Left renal pelvis (tissue), 4 donors: ENCODE measurements at regions not wholly inside any gene's neighbourhood (a gene's known extent, or its start where the extent isn't known, plus 50 kb on each side); places are given as distances from the start of the nearest gene placed in this dataset.
"Not testable (repeated sequence)": the region's sequence is repeated elsewhere in the genome, so short reads cannot be mapped to it uniquely, and the experiment has no call there.

ENCODE experiments used
- DNase-seq, 4 donors: peaks; one replicate each; pipeline ENCODE4 v3.0.0-alpha.2; 2013; ENCODE audit warnings: low read depth in 4 of 4, low spot score in 3 of 4

GRCh38 chr2:16184945-16185660 lies 244.8 kb downstream of the MYCN start:
- DNase-seq = no peak

GRCh38 chr2:16184341-16184890 lies 244.1 kb downstream of the MYCN start:
- DNase-seq = no peak

DNA sequence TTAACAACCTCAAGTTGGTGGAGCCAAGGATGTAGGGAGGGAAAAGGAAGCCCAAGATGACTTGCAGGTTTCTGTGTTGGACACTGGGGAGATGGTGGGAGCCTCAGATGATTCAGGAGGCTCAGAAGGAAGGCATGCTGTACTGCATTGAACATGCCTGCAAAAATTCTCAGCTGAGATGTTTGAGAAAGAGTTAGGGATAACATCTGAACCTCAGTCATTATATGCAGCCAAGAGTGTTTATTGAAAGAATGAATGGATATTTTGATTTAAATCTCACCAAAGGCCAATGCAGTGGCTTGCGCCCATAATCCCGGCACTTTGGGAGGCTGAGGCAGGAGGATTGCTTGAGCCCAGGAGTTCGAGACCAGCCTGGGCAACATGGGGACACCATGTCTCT lies 243.0 kb downstream of the MYCN start:
- DNase-seq = no peak

- DNase-seq = no peak
Measured at GRCh38 chr2:16182841-16183240, 242.5 kb downstream of the MYCN start.

- not testable (repeated sequence) for DNase-seq
Measured at GRCh38 chr2:16182311-16182815, 242.0 kb downstream of the MYCN start.

GRCh38 chr2:16181741-16182090 lies 241.4 kb downstream of the MYCN start:
- DNase-seq = no peak

DNA sequence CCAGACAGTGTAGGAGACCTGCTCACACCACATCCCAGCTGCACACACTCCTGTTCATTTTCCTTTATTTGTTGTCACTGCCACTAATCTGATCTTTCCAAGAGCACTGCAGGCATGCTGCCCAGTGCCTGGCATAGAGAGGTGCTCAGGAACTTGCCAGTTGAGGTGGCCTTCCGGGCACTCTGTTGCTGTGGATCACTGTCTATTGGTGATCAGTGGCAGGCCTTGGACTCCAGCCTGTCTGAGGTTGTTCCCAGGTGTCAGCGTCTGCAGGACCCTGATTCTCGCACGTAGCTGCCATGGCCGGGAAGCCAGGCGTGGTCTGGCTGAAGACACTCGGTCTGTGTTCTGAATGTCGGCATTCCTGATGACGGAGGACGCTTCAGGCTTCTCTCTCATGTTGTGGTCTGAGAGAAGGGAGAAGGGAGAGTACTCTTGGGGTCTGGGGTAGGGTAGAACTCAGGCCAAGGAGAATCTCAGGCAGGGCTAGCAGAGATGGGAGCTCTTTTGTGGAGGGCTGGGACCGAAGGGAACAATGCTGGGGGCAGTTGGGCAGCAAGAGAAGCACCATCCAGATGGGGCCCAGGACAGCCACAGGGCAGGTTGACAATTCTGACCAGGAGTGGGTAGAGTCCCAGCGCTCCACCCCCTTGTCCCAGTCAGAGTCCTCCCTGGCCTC lies 240.9 kb downstream of the MYCN start:
- no peak for DNase-seq

DNA sequence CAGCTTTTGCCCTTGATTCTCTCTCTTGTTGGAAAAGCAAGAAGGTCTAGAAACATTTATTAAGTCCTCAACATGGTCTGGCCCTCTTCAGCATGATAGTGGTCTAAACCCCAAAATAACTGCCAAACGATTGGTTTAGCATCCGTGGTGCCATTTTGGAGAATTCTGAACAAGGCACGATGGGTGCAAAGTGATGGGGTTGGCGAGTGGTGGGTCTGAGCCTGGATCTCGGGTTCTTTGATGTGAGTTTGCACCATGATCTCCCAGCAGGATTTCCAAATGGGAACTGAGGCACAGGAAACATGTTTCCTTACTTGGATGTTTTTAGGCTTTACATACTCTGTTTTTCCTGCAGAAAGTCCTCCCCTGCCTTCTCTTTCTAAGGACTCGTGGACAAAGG lies 240.3 kb downstream of the MYCN start:
- DNase-seq = no peak

DNA sequence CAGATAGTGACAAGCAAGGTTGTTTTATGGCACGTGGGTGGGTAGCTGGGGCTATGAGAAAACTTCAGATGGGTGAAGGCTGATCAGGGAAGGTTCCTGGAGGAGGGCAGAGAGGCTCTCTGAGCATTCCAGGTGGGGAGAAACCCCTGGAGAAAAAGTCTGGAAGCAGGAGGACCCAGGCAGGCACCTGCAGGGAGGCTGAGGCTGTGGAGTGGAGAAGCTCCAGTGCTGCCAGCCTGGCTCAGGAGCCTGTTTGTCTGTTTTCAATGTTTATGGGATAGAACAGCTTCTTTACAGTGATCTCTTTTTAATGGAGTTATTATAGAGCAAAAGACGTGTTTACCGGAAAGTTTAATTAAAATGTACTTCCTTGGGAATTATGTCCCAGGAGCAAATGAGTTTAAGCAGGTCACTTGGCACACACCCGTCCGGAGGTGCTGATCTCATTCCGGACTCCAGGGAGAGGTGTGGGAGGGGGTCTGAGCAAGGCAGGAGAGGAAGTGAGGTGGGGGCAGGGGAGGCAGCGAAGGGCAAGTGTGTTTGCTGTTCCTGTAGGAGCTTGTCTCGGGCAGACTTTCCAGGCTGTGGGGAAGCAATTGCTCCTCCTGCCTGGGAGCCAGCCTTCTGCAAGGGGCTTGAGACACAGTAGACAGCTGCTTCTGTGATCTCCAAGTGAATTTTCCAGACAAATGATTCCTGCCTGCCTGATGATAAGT lies 239.5 kb downstream of the MYCN start:
- no peak for DNase-seq

GRCh38 chr2:16178551-16179130 lies 238.3 kb downstream of the MYCN start:
- no peak for DNase-seq

DNA sequence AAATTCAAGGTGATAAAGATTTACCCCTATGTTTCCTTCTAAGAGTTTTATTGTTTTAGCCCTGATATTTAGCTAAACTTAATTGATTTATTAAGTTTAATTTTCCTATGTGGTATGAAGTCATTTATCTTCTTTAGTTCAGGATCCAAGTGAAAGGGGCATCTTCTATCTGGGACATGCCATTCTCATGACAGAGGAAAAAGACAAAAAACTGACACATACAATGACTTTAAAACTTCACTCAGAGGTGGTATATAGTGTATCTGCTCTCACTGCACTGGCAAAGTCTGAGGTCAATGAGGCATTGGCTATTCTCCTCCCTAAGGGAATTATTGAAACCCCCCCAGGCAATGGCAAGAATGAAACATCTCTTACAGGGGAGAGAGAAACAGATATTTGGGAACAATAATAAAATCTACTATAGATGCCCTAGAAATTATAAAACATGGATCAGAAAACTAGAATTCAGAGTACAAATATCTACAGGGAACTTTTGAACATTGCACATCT lies 237.4 kb downstream of the MYCN start:
- DNase-seq = no peak

DNA sequence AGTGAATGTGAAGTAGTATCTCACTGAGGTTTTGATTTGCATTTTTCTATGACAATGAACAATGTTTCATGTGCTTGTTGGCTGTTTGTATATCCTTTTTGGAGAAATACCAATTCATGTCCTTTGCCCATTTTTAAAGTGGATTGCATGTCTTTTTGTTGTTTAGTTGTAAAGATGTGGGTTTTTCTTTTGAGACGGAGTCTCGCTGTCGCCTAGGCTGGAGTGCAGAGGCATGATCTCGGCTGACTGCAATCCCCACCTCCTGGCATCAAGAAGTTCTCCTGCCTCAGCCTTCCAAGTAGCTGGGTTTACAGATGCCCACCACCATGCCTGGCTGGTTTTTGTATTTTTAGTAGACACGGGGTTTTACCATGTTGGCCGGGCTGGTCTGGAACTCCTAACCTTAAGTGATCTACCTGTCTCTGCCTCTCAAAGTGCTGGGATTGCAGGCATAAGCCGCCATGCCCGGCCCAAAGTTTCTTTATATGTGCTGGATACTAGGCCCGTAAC lies 236.7 kb downstream of the MYCN start:
- DNase-seq = no peak

- no peak for DNase-seq
Measured at GRCh38 chr2:16175247-16175825, 235.0 kb downstream of the MYCN start.

- DNase-seq = no peak
Measured at GRCh38 chr2:16174693-16175045, 234.3 kb downstream of the MYCN start.

GRCh38 chr2:16173893-16174692 lies 233.7 kb downstream of the MYCN start:
- no peak for DNase-seq

GRCh38 chr2:16172324-16173175 lies 232.2 kb downstream of the MYCN start:
- no peak for DNase-seq

DNA sequence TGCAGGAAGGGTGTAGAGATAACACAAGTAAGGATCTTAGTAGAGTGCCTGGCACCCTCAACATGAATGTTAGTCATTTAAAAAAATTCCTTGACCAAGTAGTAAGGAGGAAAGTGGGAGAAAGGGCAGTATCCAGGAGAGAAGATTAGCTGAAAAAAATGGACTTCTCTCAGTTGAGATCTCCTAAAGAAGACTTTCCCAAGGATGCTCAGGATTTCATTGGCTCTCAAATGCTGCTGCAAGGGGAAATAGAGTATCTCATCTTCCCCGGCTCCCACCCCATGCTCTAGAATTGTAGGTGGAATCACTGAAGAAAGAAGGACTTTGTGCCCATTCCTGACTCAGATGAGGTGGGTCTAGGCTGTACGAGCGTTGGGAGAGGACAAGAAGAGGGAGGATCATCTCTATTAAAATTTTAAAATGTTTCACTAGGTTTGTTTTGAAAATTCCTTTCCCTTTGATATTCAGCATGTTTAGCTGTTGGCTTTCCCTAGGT lies 231.1 kb downstream of the MYCN start:
- DNase-seq = no peak

- no peak for DNase-seq
Measured at GRCh38 chr2:16170675-16171424, 230.5 kb downstream of the MYCN start.
